ENCODE measurements at regions not wholly inside any gene's neighbourhood (a gene's known extent, or its start where the extent isn't known, plus 50 kb on each side); places are given as distances from the start of the nearest gene placed in this dataset.

- TF ChIP-seq TAF1 (IDR thresholded peaks at IDR 0.05; ENCODE audit: low read depth), result no peak
- TF ChIP-seq CTCF (IDR thresholded peaks at IDR 0.05; ENCODE audit: poor library complexity, severe bottlenecking), result no peak
- no peak for TF ChIP-seq EP300 (conservative IDR thresholded peaks at IDR 0.05; ENCODE audit: poor library complexity, severe bottlenecking)
- TF ChIP-seq, protein P1, sequence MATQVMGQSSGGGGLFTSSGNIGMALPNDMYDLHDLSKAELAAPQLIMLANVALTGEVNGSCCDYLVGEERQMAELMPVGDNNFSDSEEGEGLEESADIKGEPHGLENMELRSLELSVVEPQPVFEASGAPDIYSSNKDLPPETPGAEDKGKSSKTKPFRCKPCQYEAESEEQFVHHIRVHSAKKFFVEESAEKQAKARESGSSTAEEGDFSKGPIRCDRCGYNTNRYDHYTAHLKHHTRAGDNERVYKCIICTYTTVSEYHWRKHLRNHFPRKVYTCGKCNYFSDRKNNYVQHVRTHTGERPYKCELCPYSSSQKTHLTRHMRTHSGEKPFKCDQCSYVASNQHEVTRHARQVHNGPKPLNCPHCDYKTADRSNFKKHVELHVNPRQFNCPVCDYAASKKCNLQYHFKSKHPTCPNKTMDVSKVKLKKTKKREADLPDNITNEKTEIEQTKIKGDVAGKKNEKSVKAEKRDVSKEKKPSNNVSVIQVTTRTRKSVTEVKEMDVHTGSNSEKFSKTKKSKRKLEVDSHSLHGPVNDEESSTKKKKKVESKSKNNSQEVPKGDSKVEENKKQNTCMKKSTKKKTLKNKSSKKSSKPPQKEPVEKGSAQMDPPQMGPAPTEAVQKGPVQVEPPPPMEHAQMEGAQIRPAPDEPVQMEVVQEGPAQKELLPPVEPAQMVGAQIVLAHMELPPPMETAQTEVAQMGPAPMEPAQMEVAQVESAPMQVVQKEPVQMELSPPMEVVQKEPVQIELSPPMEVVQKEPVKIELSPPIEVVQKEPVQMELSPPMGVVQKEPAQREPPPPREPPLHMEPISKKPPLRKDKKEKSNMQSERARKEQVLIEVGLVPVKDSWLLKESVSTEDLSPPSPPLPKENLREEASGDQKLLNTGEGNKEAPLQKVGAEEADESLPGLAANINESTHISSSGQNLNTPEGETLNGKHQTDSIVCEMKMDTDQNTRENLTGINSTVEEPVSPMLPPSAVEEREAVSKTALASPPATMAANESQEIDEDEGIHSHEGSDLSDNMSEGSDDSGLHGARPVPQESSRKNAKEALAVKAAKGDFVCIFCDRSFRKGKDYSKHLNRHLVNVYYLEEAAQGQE (IDR thresholded peaks at IDR 0.05; ENCODE audit: borderline replicate concordance), result no peak
- no peak for TF ChIP-seq EZH2 (IDR thresholded peaks at IDR 0.05; ENCODE audit: borderline replicate concordance, insufficient read depth, low read length, poor library complexity, severe bottlenecking)
Observed at GRCh38 chr11:39435641-39436040, 2023.8 kb downstream of the LRRC4C start.
